MM.1S (cell line): ENCODE measurements at regions not wholly inside any gene's neighbourhood (a gene's known extent, or its start where the extent isn't known, plus 50 kb on each side); places are given as distances from the start of the nearest gene placed in this dataset.

ENCODE experiments used
- CTCF ChIP-seq: fragments of 300-600 bp; sonication (generic); IDR thresholded peaks from 2 replicates; pipeline ENCODE4 v1.5.1; 2016; ENCODE audit warnings: antibody characterized with exemption, low read length, mixed read lengths
- EZH2 ChIP-seq: fragments of 300-600 bp; sonication (generic); optimal IDR thresholded peaks from 2 replicates; pipeline ENCODE3; 2017; ENCODE audit warnings: low read depth, mild to moderate bottlenecking, antibody characterized with exemption, low read length, mixed read lengths
- EZH2phosphoT487 ChIP-seq: fragments of 300-600 bp; sonication (generic); IDR thresholded peaks from 2 replicates; pipeline ENCODE4 v1.6.1; 2018; ENCODE audit warnings: antibody characterized with exemption, low read length

GRCh38 chr15:36335659-36336058, 243.8 kb upstream of the CDIN1 start:
- TF ChIP-seq CTCF (no peak), EZH2 (no peak), EZH2phosphoT487 (no peak)
